ENCODE measurements at regions not wholly inside any gene's neighbourhood (a gene's known extent, or its start where the extent isn't known, plus 50 kb on each side); places are given as distances from the start of the nearest gene placed in this dataset.

- Histone ChIP-seq H3K4me3 (ENCODE audit: low read length, poor library complexity, severe bottlenecking) (no peak overlapping the region), H3K4me1 (ENCODE audit: insufficient read depth, low read length, poor library complexity, severe bottlenecking) (no peaks in the 10 kb centered on the region), H3K79me2 (ENCODE audit: insufficient read depth, low read length) (no peaks in the 10 kb centered on the region), H2AFZ (ENCODE audit: low read length) (no peak overlapping the region), H3K9me2 (replicated peaks; ENCODE audit: low read depth, low read length) (no peaks in the 10 kb centered on the region), H3K9me3 (ENCODE audit: insufficient read depth, low read depth, low read length) (no peaks in the 10 kb centered on the region), H3K4me2 (ENCODE audit: low read depth, low read length, poor library complexity, severe bottlenecking) (no peak overlapping the region), H4K20me1 (ENCODE audit: insufficient read depth, low read length, poor library complexity, severe bottlenecking) (no peaks in the 10 kb centered on the region), H3K27me3 (ENCODE audit: insufficient read depth, low read length, poor library complexity, severe bottlenecking) (no peaks in the 10 kb centered on the region), H3K9ac (ENCODE audit: low read depth, low read length, poor library complexity, severe bottlenecking) (no peak overlapping the region), H3F3A (ENCODE audit: low read depth) (no peaks in the 10 kb centered on the region), H3K36me3 (ENCODE audit: insufficient read depth, low read length) (no peaks in the 10 kb centered on the region)
- TF ChIP-seq CTCF (conservative IDR thresholded peaks at IDR 0.05; ENCODE audit: low read length) (no peak), EZH2phosphoT487 (IDR thresholded peaks at IDR 0.05; ENCODE audit: borderline replicate concordance) (no peak)
These were observed 950.0 kb upstream of the NXPH2 start for GRCh38 chr2:139730197-139730596.

GRCh38 chr2:139721411-139721995, 941.3 kb upstream of the NXPH2 start:
- Histone ChIP-seq H3F3A (ENCODE audit: low read depth) (no peaks in the 10 kb centered on the region), H3K27me3 (ENCODE audit: insufficient read depth, low read length, poor library complexity, severe bottlenecking) (no peaks in the 10 kb centered on the region), H3K9me3 (ENCODE audit: insufficient read depth, low read depth, low read length) (no peaks in the 10 kb centered on the region), H4K20me1 (ENCODE audit: insufficient read depth, low read length, poor library complexity, severe bottlenecking) (no peaks in the 10 kb centered on the region), H3K4me2 (ENCODE audit: low read depth, low read length, poor library complexity, severe bottlenecking) (no peak overlapping the region), H3K9me2 (replicated peaks; ENCODE audit: low read depth, low read length) (no peaks in the 10 kb centered on the region), H3K79me2 (ENCODE audit: insufficient read depth, low read length) (no peaks in the 10 kb centered on the region), H3K9ac (ENCODE audit: low read depth, low read length, poor library complexity, severe bottlenecking) (no peak overlapping the region), H3K4me1 (ENCODE audit: insufficient read depth, low read length, poor library complexity, severe bottlenecking) (no peaks in the 10 kb centered on the region), H3K4me3 (ENCODE audit: low read length, poor library complexity, severe bottlenecking) (no peak overlapping the region), H2AFZ (ENCODE audit: low read length) (no peak overlapping the region), H3K36me3 (ENCODE audit: insufficient read depth, low read length) (no peaks in the 10 kb centered on the region)
- TF ChIP-seq EZH2phosphoT487 (IDR thresholded peaks at IDR 0.05; ENCODE audit: borderline replicate concordance): no peak

GRCh38 chr2:139720056-139720455, 939.9 kb upstream of the NXPH2 start:
- no peak overlapping the region for H3K4me2 ChIP-seq (ENCODE audit: low read depth, low read length, poor library complexity, severe bottlenecking)
- no peaks in the 10 kb centered on the region for H3K4me1 ChIP-seq (ENCODE audit: insufficient read depth, low read length, poor library complexity, severe bottlenecking)
- no peaks in the 10 kb centered on the region for H3K36me3 ChIP-seq (ENCODE audit: insufficient read depth, low read length)

More at GRCh38 chr2:139720056-139720455, 939.9 kb upstream of the NXPH2 start:
- H3F3A ChIP-seq (ENCODE audit: low read depth): no peaks in the 10 kb centered on the region
- no peaks in the 10 kb centered on the region for H3K27me3 ChIP-seq (ENCODE audit: insufficient read depth, low read length, poor library complexity, severe bottlenecking)
- H3K9ac ChIP-seq (ENCODE audit: low read depth, low read length, poor library complexity, severe bottlenecking): no peak overlapping the region
- no peaks in the 10 kb centered on the region for H3K9me2 ChIP-seq (replicated peaks; ENCODE audit: low read depth, low read length)
- H3K9me3 ChIP-seq (ENCODE audit: insufficient read depth, low read depth, low read length): no peaks in the 10 kb centered on the region
- no peak for TF ChIP-seq EZH2phosphoT487 (IDR thresholded peaks at IDR 0.05; ENCODE audit: borderline replicate concordance)
- TF ChIP-seq CTCF (conservative IDR thresholded peaks at IDR 0.05; ENCODE audit: low read length): no peak
- H3K79me2 ChIP-seq (ENCODE audit: insufficient read depth, low read length): no peaks in the 10 kb centered on the region
- no peak overlapping the region for H2AFZ ChIP-seq (ENCODE audit: low read length)
- H4K20me1 ChIP-seq (ENCODE audit: insufficient read depth, low read length, poor library complexity, severe bottlenecking): no peaks in the 10 kb centered on the region
- no peak overlapping the region for H3K4me3 ChIP-seq (ENCODE audit: low read length, poor library complexity, severe bottlenecking)
